ENCODE measurements at regions not wholly inside any gene's neighbourhood (a gene's known extent, or its start where the extent isn't known, plus 50 kb on each side); places are given as distances from the start of the nearest gene placed in this dataset.

DNA sequence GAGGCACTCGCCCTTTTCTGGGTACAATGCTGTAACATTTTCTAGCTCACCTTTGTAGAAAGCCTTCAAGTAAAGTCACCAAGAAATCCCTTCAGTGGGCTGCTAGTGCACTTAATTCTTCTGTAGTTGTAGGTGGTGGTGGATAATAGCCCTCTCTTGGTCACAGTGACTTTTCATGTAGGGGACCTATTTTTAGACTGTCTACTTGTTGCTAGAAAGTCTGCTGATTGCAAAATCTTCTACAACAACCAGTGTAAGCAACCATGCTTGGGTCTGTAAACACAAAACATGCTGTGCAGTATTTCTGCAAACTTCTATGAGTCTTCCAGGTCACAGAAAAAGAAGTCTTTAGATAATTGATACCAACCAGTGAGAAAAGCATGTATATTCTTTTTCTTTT is 55.6 kb downstream of the PBDC1 start:
- no peak for DNase-seq

DNA sequence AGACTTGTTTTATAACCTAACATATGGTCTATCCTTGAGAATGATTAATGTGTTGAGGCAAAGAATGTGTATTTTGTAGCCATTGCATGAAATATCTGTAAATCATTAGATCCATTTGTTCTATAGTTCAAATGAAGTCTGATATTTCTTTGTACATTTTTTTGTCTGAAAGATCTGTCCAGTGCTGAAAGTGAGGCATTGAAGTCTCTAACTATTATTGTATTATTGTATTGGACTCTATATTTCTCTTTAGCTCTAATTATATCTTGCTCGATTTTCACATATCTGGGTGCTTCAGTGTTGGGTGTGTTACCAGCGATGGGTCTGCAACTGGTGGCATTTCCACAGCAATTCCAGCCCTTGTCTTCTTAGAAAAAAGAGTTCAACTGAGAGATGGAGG is 76.0 kb downstream of the PBDC1 start:
- no peak for DNase-seq

DNA sequence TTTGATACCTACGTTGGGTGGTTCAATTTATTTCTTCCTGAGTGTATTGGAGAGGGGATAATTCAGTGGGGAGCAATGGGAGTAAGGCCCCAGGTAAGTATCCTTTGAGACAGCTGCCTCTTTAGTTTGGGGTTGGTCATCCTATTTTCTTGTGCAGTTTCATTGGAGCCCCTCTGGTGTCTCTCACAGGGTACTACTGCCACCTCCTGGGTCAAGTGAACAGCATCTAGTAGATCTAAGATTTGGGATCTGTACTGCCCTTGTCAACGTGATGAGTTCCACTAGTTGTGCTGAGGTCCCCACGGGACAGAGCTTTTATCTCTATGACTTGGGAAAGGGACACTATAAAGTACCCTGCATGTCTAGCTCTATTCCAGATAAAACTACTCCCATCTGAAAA is 80.6 kb downstream of the PBDC1 start:
- no peak for DNase-seq

DNA sequence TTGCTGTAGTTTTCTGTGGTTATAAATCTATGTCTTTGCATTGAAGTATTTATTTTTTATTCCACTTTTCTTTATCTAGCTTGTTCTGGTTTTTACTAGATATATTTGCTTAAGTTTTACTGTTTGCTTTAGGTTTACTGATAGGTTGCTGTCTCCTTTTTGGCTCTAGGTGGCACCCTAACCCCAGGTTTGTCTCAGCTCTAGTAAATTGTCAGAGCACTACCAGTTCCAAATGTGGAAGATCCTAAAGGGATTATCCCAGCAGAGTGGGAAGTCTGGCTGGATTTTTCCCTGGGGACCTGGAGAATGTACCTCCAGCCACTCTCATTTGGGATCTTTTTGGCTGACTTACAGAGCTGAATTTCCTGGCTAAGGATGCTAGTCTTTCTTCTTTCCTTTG is 106.1 kb downstream of the PBDC1 start:
- DNase-seq, result peak; percentile 0

Measured in NCI-H2029 treated with DMSO at 0.1 percent for 48 hours (cell line).